COLO829 (cell line): ENCODE measurements at regions not wholly inside any gene's neighbourhood (a gene's known extent, or its start where the extent isn't known, plus 50 kb on each side); places are given as distances from the start of the nearest gene placed in this dataset.

ENCODE experiments used
- DNase-seq: peaks from one replicate; pipeline ENCODE4 v3.0.0; 2012; ENCODE audit warnings: low spot score

- no peak for DNase-seq
These were observed 610.0 kb downstream of the PLPP3 start for GRCh38 chr1:55969322-55969721.

- no peak for DNase-seq
These were observed 610.7 kb downstream of the PLPP3 start for GRCh38 chr1:55968661-55969060.

GRCh38 chr1:55965981-55966461, 613.3 kb downstream of the PLPP3 start:
- DNase-seq = no peak

GRCh38 chr1:55962472-55962871, 616.9 kb downstream of the PLPP3 start:
- DNase-seq = no peak

GRCh38 chr1:55959136-55959548, 620.2 kb downstream of the PLPP3 start:
- no peak for DNase-seq

GRCh38 chr1:55958498-55958897, 620.9 kb downstream of the PLPP3 start:
- DNase-seq = no peak

- no peak for DNase-seq
These were observed 622.1 kb downstream of the PLPP3 start for GRCh38 chr1:55957276-55957675.

GRCh38 chr1:55955016-55955621, 624.2 kb downstream of the PLPP3 start:
- peak; percentile 30 for DNase-seq

- DNase-seq = no peak
These were observed 628.1 kb downstream of the PLPP3 start for GRCh38 chr1:55951291-55951690.

- no peak for DNase-seq
These were observed 631.9 kb downstream of the PLPP3 start for GRCh38 chr1:55947446-55947845.

GRCh38 chr1:55943721-55944435, 635.5 kb downstream of the PLPP3 start:
- DNase-seq = no peak

GRCh38 chr1:55943012-55943411, 636.4 kb downstream of the PLPP3 start:
- DNase-seq = no peak

GRCh38 chr1:55939866-55940265, 639.5 kb downstream of the PLPP3 start:
- no peak for DNase-seq

GRCh38 chr1:55938861-55939260, 640.5 kb downstream of the PLPP3 start:
- DNase-seq = no peak

GRCh38 chr1:55938376-55938850, 641.0 kb downstream of the PLPP3 start:
- no peak for DNase-seq

- DNase-seq = no peak
These were observed 641.5 kb downstream of the PLPP3 start for GRCh38 chr1:55937840-55938375.

- no peak for DNase-seq
These were observed 644.1 kb downstream of the PLPP3 start for GRCh38 chr1:55935236-55935635.

- no peak for DNase-seq
These were observed 647.0 kb downstream of the PLPP3 start for GRCh38 chr1:55932402-55932801.

- no peak for DNase-seq
These were observed 648.1 kb downstream of the PLPP3 start for GRCh38 chr1:55931081-55931940.

GRCh38 chr1:55929652-55930051, 649.7 kb downstream of the PLPP3 start:
- DNase-seq = no peak

GRCh38 chr1:55928576-55928975, 650.8 kb downstream of the PLPP3 start:
- DNase-seq = no peak

- DNase-seq = no peak
These were observed 651.6 kb downstream of the PLPP3 start for GRCh38 chr1:55927702-55928290.
